ENCODE measurements at regions not wholly inside any gene's neighbourhood (a gene's known extent, or its start where the extent isn't known, plus 50 kb on each side); places are given as distances from the start of the nearest gene placed in this dataset.
"Not testable (repeated sequence)": the region's sequence is repeated elsewhere in the genome, so short reads cannot be mapped to it uniquely, and the experiment has no call there.

DNA sequence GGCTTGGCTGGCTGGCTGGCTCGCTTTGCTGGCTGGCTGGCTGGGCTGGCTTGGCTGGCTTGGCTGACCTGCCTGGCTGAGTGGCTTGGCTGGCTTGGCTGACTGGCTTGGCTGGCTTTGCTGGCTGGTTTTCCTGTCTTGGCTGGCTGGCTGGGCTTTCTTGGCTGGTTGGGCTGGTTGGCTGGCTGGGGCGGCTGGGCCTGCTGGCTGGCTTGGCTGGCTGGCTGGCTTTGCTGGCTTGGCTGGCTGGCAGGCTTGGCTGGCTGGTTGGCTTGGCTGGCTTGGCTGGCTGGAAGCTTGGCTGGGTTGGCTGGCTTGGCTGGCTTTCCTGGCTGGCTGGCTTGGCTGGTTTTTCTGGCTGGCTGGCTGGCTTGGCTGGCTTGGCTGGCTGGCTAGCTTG lies 435.6 kb downstream of the GOLGA6L6 start:
- H3K27ac ChIP-seq, result no peak overlapping the region
- H3K4me3 ChIP-seq, result no peak overlapping the region
- TF ChIP-seq, protein P1, sequence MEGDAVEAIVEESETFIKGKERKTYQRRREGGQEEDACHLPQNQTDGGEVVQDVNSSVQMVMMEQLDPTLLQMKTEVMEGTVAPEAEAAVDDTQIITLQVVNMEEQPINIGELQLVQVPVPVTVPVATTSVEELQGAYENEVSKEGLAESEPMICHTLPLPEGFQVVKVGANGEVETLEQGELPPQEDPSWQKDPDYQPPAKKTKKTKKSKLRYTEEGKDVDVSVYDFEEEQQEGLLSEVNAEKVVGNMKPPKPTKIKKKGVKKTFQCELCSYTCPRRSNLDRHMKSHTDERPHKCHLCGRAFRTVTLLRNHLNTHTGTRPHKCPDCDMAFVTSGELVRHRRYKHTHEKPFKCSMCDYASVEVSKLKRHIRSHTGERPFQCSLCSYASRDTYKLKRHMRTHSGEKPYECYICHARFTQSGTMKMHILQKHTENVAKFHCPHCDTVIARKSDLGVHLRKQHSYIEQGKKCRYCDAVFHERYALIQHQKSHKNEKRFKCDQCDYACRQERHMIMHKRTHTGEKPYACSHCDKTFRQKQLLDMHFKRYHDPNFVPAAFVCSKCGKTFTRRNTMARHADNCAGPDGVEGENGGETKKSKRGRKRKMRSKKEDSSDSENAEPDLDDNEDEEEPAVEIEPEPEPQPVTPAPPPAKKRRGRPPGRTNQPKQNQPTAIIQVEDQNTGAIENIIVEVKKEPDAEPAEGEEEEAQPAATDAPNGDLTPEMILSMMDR (IDR thresholded peaks at IDR 0.05), result no peak
- no peak for DNase-seq (ENCODE audit: low spot score)

DNA sequence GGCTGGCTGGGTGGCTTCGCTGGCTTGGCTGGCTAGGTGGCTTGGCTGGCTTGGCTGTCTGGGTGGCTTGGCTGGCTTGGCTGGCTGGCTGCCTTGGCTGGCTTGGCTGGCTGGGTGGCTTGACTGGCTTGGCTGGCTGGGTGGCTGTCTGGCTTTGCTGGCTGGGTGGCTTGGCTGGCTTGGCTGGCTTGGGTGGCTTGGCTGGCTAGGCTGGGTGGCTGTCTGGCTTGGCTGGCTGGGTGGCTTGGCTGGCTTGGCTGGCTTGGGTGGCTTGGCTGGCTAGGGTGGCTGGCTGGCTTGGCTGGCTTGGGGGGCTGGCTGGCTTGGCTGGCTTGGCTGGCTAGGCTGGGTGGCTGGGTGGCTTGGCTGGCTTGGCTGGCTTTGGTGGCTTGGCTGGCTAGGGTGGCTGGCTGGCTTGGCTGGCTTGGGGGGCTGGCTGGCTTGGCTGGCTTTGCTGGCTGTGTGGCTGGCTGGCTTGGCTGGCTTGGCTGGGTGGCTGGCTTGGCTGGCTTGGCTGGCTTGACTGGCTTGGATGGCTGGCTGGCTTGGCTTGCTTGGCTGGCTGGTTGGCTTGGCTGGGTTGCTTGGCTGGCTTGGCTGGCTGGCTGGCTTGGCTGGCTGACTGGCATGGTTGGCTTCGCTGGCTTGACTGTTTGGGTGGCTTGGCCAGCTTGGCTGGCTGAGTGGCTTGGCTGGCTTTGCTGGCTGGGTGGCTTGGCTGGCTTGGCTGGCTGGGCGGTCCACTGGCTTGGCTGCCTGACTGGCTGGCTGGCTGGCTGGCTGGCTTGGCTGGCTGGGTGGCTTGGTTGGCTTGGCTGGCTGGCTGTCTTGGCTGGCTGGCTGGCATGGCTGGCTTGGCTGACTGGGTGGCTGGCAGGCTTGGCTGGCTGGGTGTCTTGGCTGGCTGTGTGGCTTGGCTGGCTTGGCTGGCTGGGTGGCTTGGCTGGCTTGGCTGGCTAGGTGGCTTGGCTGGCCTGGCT lies 436.3 kb downstream of the GOLGA6L6 start:
- peak; percentile 14 for DNase-seq (ENCODE audit: low spot score)
- H3K4me3 ChIP-seq, H3K27ac ChIP-seq: not testable (repeated sequence)

DNA sequence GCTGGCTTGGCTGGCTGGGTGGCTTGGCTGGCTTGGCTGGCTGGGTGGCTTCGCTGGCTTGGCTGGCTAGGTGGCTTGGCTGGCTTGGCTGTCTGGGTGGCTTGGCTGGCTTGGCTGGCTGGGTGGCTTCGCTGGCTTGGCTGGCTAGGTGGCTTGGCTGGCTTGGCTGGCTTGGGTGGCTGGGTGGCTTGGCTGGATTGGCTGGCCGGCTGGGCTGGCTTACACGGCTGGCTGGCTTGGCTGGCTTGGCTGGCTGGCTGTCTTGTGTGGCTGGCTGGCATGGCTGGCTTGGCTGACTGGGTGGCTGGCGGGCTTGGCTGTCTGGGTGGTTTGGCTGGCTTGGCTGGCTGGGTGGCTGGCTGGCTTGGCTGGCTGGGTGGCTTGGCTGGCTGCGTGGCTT lies 437.0 kb downstream of the GOLGA6L6 start:
- not testable (repeated sequence) for DNase-seq (ENCODE audit: low spot score); H3K27ac ChIP-seq; H3K4me3 ChIP-seq

DNA sequence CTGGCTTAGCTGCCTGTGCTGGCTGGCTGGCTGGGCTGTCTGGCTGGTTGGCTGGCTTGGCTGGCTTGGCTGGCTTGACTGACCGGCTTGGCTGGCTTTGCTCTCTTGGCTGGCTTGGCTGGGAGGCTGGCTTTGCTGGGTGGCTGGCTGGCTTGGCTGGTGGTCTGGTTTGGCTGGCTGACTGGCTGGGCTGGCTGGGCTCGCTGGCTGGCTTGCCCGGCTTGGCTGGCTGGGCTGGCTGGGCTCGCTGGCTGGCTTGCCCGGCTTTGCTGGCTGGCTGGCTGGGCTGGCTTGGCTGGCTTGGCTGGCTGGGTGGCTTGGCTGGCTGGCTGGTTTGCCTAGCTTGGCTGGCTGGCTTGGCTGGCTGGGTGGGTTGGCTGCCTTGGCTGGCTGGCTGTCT lies 438.7 kb downstream of the GOLGA6L6 start:
- not testable (repeated sequence) for H3K4me3 ChIP-seq; H3K27ac ChIP-seq; DNase-seq (ENCODE audit: low spot score)

DNA sequence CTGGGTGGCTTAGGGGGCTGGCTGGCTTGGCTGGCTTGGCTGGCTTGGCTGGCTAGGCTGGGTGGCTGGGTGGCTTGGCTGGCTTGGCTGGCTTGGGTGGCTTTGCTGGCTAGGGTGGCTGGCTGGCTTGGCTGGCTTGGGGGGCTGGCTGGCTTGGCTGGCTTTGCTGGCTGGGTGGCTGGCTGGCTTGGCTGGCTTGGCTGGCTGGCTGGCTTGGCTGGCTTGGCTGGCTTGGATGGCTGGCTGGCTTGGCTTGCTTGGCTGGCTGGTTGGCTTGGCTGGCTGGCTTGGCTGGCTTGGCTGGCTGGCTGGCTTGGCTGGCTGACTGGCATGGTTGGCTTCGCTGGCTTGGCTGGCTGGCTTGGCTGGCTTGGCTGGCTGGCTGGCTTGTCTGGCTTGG lies 439.4 kb downstream of the GOLGA6L6 start:
- not testable (repeated sequence) for H3K4me3 ChIP-seq; DNase-seq (ENCODE audit: low spot score); H3K27ac ChIP-seq

DNA sequence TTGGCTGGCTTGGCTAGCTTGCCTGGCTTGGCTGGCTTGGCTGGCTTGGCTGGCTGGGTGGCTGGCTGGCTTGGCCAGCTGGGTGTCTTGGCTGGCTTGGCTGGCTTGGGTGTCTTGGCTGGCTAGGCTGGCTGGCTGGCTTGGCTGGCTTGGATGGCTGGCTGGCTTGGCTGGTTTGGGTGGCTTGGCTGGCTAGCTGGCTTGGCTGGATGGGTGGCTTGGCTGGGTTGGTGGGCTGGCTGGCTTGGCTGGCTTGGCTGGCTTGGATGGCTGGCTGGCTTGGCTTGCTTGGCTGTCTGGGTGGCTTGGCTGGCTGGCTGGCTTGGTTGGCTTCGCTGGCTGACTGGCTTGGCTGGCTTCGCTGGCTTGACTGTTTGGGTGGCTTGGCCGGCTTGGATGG lies 440.3 kb downstream of the GOLGA6L6 start:
- not testable (repeated sequence) for DNase-seq (ENCODE audit: low spot score); H3K4me3 ChIP-seq; H3K27ac ChIP-seq

DNA sequence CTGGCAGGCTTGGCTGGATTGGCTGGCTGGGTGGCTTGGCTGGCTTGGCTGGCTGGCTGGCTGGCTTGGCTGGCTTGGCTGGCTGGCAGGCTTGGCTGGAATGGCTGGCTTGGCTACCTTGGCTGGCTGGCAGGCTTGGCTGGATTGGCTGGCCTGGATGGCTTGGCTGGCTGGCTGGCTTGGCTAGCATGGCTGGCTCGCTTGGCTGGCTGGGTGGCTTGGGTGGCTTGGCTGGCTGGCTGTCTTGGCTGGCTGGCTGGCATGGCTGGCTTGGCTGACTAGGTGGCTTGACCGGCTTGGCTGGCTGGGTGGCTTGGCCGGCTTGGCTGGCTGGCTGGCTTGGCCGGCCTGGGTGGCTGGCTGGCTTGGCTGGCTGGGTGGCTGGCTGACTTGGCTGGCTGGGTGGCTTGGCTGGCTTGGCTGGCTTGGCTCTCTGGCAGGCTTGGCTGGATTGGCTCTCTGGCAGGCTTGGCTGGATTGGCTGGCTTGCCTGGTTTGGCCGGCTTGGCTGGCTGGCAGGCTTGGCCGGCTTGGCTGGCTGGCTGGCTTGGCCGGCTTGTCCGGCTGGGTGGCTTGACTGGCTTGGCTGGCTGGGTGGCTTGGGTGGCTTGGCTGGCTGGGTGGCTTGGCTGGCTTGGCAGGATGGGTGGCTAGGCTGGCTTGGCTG lies 440.9 kb downstream of the GOLGA6L6 start:
- not testable (repeated sequence) for H3K27ac ChIP-seq; H3K4me3 ChIP-seq; DNase-seq (ENCODE audit: low spot score)

DNA sequence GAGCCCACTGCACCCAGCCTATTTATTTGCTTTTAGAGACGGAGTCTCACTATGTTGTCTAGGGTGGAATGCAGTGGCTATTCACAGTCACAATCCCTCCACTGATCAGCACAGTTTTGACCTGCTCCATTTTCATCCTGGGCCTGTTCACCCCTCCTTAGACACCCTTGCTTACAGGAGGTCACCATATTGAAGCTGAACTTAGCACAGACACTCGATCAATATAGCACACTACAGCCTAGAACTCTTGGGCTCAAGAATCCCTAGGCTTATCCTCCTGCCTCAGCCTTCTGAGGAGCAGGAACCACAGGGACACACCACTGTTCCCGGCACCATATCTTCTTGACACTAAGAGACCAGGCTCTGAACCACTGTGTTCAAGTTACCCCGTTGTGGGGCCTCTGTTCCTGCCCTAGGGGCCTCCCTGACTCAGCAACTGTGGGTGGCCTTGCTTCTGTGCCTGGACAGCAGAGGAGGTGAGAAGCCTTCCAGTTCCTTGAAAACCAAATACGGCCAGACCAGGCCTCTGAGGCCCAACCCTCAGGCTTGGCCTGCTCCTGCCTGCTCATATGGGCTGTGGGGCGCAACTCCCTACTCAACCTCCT lies 445.8 kb downstream of the GOLGA6L6 start:
- not testable (repeated sequence) for DNase-seq (ENCODE audit: low spot score); H3K4me3 ChIP-seq; H3K27ac ChIP-seq

DNA sequence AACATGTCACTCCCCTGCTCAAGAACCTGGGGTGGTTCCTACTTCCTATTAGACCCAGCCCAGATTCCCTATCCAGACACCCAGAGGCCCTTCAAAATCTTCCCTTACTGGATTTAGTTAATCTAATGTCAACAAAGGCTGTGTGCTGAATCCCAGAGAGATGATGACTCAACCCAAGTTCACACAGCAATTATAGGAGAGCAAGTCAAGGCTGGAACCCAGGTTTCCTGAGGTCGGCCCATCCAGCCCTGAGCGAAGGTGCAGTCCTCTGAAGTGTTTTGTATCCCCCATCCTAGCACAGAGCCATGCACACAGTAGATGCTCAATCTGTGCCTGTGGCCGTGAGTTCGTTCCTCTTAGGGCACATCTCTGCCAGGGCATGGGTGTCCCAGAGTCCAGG lies 452.1 kb downstream of the GOLGA6L6 start:
- not testable (repeated sequence) for H3K27ac ChIP-seq; H3K4me3 ChIP-seq; DNase-seq (ENCODE audit: low spot score)

DNA sequence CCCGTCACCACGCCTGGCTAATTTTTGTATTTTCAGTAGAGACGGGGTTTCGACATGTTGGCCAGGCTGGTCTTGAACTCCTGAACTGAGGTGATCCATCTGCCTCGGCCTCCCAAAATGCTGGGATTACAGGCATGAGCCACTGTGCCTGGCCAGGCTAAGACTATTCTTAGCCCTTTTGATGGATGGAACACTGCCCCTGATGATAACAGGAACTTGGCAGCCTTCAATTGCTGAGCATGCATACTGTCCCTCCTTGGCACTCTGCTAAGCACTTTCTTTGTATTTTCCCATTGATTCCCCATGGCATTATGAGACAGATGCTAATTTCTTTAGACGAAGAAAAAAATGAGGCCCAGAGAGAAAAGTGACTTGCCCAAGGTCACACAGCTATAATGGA lies 457.6 kb downstream of the GOLGA6L6 start:
- H3K4me3 ChIP-seq; H3K27ac ChIP-seq; DNase-seq (ENCODE audit: low spot score): not testable (repeated sequence)

DNA sequence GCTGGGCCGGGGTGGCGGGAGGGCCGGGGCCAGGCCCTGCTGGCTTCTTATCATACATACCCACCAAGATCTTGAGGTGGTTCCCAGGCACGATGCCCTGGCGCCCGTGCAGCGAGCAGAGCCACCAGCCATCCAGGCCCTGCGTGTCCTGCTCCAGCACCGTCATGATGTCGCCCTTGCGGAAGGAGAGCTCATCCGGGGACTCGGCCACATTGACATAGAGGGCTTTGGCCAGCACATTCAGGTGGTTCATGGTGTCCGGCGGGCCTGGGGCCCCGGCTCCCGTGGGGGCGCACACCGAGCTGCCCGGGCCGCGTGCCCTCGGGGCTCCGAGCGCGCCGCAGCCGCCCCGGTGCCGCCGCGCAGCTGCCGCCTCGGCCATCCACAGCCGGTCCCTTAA lies 467.5 kb downstream of the GOLGA6L6 start:
- peak; percentile 17 for DNase-seq (ENCODE audit: low spot score)
- H3K4me3 ChIP-seq, result not testable (repeated sequence)

DNA sequence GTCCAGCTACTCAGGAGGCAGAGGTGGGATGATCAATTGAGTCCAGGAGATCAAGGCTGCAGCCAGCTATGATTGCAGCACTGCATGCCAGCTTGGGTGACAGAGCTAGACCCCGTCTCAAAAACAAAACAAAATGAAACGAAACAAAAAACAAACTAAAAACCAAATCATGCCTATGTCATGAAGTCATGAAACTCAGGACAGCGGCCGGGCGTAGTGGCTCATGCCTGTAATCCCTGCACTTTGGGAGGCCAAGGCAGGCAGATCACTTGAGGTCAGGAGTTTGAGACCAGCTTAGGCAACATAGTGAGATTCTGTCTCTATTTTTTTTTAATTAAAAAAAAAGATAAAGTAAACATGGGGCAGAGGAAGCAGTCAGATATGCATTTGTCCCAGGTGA lies 472.6 kb downstream of the GOLGA6L6 start:
- H3K4me3 ChIP-seq; H3K27ac ChIP-seq; DNase-seq (ENCODE audit: low spot score): not testable (repeated sequence)

More for the DNA sequence above, 467.5 kb downstream of the GOLGA6L6 start:
- H3K27ac ChIP-seq, result not testable (repeated sequence)

DNA sequence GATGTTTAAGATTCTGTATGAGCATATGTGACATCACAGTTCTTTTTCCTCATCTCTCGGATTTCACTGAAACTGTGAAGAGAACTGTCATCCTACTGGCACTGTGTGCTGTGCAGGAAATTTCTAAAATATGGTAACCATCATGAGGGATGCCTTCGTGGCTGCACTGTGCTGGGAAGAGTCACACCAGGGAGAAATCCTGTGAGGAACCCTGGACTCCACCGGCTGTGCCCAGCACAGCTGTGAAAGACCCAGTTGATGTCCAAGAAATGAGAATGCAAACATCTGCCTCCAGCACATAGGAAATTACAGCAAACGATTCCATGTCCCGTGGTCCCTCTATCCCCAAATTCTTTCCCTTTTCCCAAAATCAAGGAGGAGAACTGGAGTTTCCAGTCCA lies 475.4 kb downstream of the GOLGA6L6 start:
- not testable (repeated sequence) for DNase-seq (ENCODE audit: low spot score); H3K4me3 ChIP-seq; H3K27ac ChIP-seq

DNA sequence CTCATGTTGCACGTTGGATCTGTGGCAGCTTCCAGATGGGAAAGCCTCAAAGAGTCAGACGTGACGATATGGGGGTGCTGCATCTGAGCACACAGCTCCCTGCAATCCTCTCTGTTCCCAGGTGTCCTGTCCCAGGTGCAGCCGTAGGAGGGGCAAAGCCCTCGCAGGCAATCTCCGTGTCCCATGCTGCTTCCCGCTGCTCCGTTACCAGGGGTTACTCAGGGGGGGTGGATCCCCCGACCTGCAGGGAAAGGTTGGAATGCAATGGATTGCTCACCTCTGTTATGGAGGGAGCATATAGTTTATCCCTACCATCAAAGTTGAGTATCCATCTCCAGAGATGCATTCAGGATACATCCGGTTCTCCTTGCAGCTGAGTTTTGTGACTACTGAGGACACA lies 476.1 kb downstream of the GOLGA6L6 start:
- DNase-seq (ENCODE audit: low spot score); H3K4me3 ChIP-seq; H3K27ac ChIP-seq: not testable (repeated sequence)

DNA sequence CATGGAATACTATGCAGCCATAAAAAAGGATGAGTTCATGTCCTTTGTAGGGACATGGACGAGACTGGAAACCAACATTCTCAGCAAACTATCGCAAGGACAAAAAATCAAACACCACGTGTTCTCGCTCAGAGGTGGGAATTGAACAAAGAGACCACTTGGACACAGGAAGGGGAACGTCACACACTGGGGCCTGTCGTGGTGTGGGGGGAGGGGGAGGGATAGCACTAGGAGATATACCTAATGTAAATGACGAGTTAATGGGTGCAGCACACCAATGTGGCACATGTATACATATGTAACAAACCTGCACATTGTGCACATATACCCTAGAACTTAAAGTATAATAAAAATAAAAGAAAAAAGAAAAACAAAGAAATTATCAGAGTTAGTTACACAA lies 478.4 kb downstream of the GOLGA6L6 start:
- not testable (repeated sequence) for H3K27ac ChIP-seq; H3K4me3 ChIP-seq; DNase-seq (ENCODE audit: low spot score)

DNA sequence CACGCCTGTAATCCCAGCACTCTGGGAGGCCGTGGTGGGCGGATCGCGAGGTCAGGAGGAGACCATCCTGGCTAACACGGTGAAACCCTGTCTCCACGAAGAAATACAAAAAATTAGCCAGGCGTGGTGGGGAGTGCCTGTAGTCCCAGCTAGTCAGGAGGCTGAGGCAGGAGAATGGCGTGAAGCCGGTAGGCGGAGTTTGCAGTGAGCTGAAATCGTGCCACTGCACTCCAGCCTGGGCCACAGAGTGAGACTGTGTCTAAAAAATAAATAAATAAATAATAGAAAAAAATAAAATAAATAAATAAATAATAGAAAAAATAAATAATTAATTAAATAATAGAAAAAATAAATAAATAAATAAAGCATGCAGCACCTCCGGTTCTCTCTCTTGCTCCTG lies 480.8 kb downstream of the GOLGA6L6 start:
- not testable (repeated sequence) for H3K4me3 ChIP-seq; H3K27ac ChIP-seq; DNase-seq (ENCODE audit: low spot score)

DNA sequence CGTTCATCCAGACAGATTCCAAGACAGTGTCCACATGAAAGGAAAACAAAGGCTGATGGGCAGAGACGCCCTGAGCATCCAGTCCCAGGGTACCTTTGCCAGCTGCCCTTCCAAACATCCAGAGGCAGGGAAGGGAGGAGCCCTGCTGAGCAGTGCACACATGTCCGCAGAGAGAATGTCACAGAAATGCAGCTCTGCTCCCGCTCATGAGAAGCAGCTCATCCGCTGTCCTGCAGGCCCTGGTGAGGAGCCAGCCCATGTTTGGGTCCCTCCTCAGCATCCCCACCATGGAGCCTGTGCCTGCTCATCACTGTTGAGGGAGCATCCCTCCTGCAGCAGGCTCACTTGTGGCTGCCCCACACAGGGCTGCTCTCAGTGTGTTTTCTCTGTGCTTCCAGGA lies 484.7 kb downstream of the GOLGA6L6 start:
- H3K4me3 ChIP-seq; H3K27ac ChIP-seq; DNase-seq (ENCODE audit: low spot score): not testable (repeated sequence)

DNA sequence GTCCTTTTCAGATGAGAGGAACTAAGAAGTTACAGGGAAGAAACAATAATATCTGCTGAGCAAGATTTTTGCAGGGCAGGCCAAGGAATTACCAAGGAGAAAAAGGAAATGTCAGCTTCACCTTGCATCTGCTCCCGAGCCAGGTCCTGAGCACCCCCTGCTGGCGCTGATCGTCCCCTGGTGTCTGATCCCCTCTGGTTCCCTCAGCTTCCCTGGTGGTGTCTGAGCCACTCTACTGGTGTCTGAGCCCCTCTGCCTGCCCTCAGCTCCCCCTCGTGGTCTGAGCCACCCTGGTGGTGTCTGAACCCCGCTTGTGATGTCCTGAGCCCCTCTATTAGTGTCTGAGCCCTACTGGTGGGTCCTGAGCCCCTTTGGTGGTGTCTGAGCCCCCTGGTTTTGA lies 485.7 kb downstream of the GOLGA6L6 start:
- H3K4me3 ChIP-seq; DNase-seq (ENCODE audit: low spot score); H3K27ac ChIP-seq: not testable (repeated sequence)

All from coronary artery (tissue), 2 donors.